Ovary (tissue), 7 donors: ENCODE measurements at regions not wholly inside any gene's neighbourhood (a gene's known extent, or its start where the extent isn't known, plus 50 kb on each side); places are given as distances from the start of the nearest gene placed in this dataset.

Experiments used
- DNase-seq, 5 donors: peaks; one replicate each; pipeline ENCODE4 v3.0.0-alpha.2; 2019 to 2020
- H3K27ac ChIP-seq, 2 donors: fragments of 200-600 bp; one replicate each; pipeline versions ENCODE4 v1.5.1 to v1.8.0; 2019 to 2022
- H3K27me3 ChIP-seq: fragments of 200-600 bp; one replicate; pipeline ENCODE4 v1.8.0; 2022
- H3K36me3 ChIP-seq: fragments of 200-600 bp; sonication (generic); one replicate; pipeline ENCODE4 v1.5.1; 2019
- H3K4me1 ChIP-seq: one replicate; pipeline ENCODE4 v1.8.1; 2013; ENCODE audit warnings: mild to moderate bottlenecking, moderate library complexity; ENCODE audit not compliant: insufficient read depth
- H3K4me3 ChIP-seq: fragments of 200-600 bp; sonication (generic); one replicate; pipeline ENCODE4 v1.5.1; 2017
- H3K9me3 ChIP-seq, 2 donors: fragments of 200-600 bp in 1 of 2; sonication (generic) in 1 of 2; one replicate each; pipeline versions ENCODE4 v1.5.1 to v1.8.1; 2013 to 2019; ENCODE audit warnings: mild to moderate bottlenecking in 1 of 2, moderate library complexity in 1 of 2
- CTCF ChIP-seq, 3 donors: fragments of 450-650 bp in 2 of 3; fragments of 200-600 bp in 1 of 3; IDR thresholded peaks; one replicate each; pipeline versions ENCODE4 v1.5.1 to v1.8.0; 2016 to 2022; ENCODE audit warnings: antibody characterized with exemption in 3 of 3, mild to moderate bottlenecking in 1 of 3
- EP300 ChIP-seq: sonication (generic); formaldehyde crosslinking; IDR thresholded peaks from one replicate; pipeline ENCODE4 v1.6.1; 2017; ENCODE audit warnings: antibody characterized with exemption
- POLR2A ChIP-seq: fragments of 450-650 bp; IDR thresholded peaks from one replicate; pipeline ENCODE4 v1.6.1; 2017; ENCODE audit warnings: antibody characterized with exemption, mild to moderate bottlenecking, moderate library complexity
- WGBS, 3 donors: extraction: QIAGEN DNeasy Blood & Tissue Kit in 1 of 3; methylation state at CpG; one replicate each; pipeline versions ENCODE4 v1.1.5 to v1.1.7; 2013 to 2017; 5-methylcytosine and 5-hydroxymethylcytosine counted together
- intact Hi-C, 4 donors: fragments of 100-400 bp; cut with DNase I; formaldehyde crosslinking; loops; one replicate each; pipeline versions ENCODE4 v1.11.0 to v1.15.1; 2022 to 2023
- donor health status: DM: no; HTN: no; CAD: no; lungs with moderate emphysema.
- donor health status: DM: no; HTN: no; CAD: no.
- donor health status: Bipolar disorder and iron deficiency.
- donor health status: DM: no; HTN: no; CAD: no.
- donor health status: DM: yes; HTN: yes; CAD: no.

GRCh38 chr11:120027546-120028180 lies 110.2 kb downstream of the TRIM29 start:
- Histone ChIP-seq H3K4me1 (no peaks in the 10 kb centered on the region), H3K27me3 (no peaks in the 10 kb centered on the region), H3K36me3 (no peaks in the 10 kb centered on the region), H3K4me3 (no peak overlapping the region), H3K9me3 (no peaks in the 10 kb centered on the region), H3K27ac (no peak overlapping the region)
- intact Hi-C loops = no loop called here
- DNase-seq = no peak
- WGBS, 3 donors = 60 to 69% (median 69%) methylated on average over 11 of the region's 11 CpGs
- no peak for TF ChIP-seq POLR2A
- no peak for TF ChIP-seq CTCF (IDR thresholded peaks at IDR 0.05)
- TF ChIP-seq EP300 = no peak

GRCh38 chr11:120025606-120026335 lies 112.1 kb downstream of the TRIM29 start:
- Histone ChIP-seq H3K4me3 (no peak overlapping the region), H3K9me3 (no peaks in the 10 kb centered on the region), H3K27ac (no peak overlapping the region), H3K4me1 (no peaks in the 10 kb centered on the region), H3K36me3 (no peaks in the 10 kb centered on the region), H3K27me3 (no peaks in the 10 kb centered on the region)
- intact Hi-C loops = no loop called here
- WGBS, 3 donors = 88 to 91% (median 89%) methylated on average over 54 to 56 of the region's 56 CpGs
- no peak for DNase-seq
- TF ChIP-seq EP300 (no peak), POLR2A (no peak)

- Histone ChIP-seq H3K27ac (no peak overlapping the region), H3K4me1 (no peaks in the 10 kb centered on the region), H3K36me3 (no peaks in the 10 kb centered on the region), H3K9me3 (no peaks in the 10 kb centered on the region), H3K4me3 (no peak overlapping the region), H3K27me3 (no peaks in the 10 kb centered on the region)
- no peak for DNase-seq
- no peak for TF ChIP-seq CTCF (IDR thresholded peaks at IDR 0.05)
- no peak for TF ChIP-seq POLR2A
- WGBS, 3 donors = 66 to 84% (median 79%) methylated on average over 4 to 5 of the region's 5 CpGs
- intact Hi-C loops = no loop called here
Measured at GRCh38 chr11:120024586-120024985, 113.3 kb downstream of the TRIM29 start.

GRCh38 chr11:120024046-120024445 lies 113.9 kb downstream of the TRIM29 start:
- WGBS, 3 donors = 79 to 89% (median 86%) methylated on average over 4 of the region's 4 CpGs
- TF ChIP-seq POLR2A (no peak), CTCF (IDR thresholded peaks at IDR 0.05) (no peak), EP300 (no peak)
- H3K4me3 ChIP-seq = no peak overlapping the region
- no peaks in the 10 kb centered on the region for H3K36me3 ChIP-seq
- H3K4me1 ChIP-seq = no peaks in the 10 kb centered on the region
- no peak for DNase-seq
- no peaks in the 10 kb centered on the region for H3K27me3 ChIP-seq
- intact Hi-C loops = no loop called here
- H3K9me3 ChIP-seq = no peaks in the 10 kb centered on the region
- no peak overlapping the region for H3K27ac ChIP-seq

GRCh38 chr11:120023551-120023950 lies 114.4 kb downstream of the TRIM29 start:
- Histone ChIP-seq H3K27ac (no peak overlapping the region), H3K4me3 (no peak overlapping the region), H3K4me1 (no peaks in the 10 kb centered on the region), H3K36me3 (no peaks in the 10 kb centered on the region), H3K9me3 (no peaks in the 10 kb centered on the region), H3K27me3 (no peaks in the 10 kb centered on the region)
- DNase-seq = no peak
- intact Hi-C loops = no loop called here
- TF ChIP-seq EP300 = no peak
- TF ChIP-seq CTCF (IDR thresholded peaks at IDR 0.05) = no peak
- no peak for TF ChIP-seq POLR2A
- WGBS, 3 donors = 76 to 93% (median 76%) methylated on average over 5 of the region's 5 CpGs
